PC-9 (cell line): ENCODE measurements at regions not wholly inside any gene's neighbourhood (a gene's known extent, or its start where the extent isn't known, plus 50 kb on each side); places are given as distances from the start of the nearest gene placed in this dataset.

Experiments used
- CTCF ChIP-seq: fragments of 200-600 bp; sonication (generic); conservative IDR thresholded peaks from 2 replicates; pipeline ENCODE4 v1.6.1; 2017; ENCODE audit warnings: mixed run types, antibody characterized with exemption, mild to moderate bottlenecking, moderate library complexity
- EZH2 ChIP-seq: fragments of 200-600 bp; sonication (generic); IDR thresholded peaks from 2 replicates; pipeline ENCODE4 v1.8.0; 2017; ENCODE audit warnings: antibody characterized with exemption, low read depth

- TF ChIP-seq CTCF = no peak
- no peak for TF ChIP-seq EZH2
Observed at GRCh38 chr2:199535445-199536177, 77.9 kb upstream of the SATB2 start.
